ENCODE measurements at regions not wholly inside any gene's neighbourhood (a gene's known extent, or its start where the extent isn't known, plus 50 kb on each side); places are given as distances from the start of the nearest gene placed in this dataset.

GRCh38 chr3:80187981-80188380 is 420.2 kb upstream of the ROBO1 start:
- TF ChIP-seq CTCF (IDR thresholded peaks at IDR 0.05) = no peak
- TF ChIP-seq POLR2A (IDR thresholded peaks at IDR 0.05) = no peak

Measured in testis (tissue), 2 donors.